ENCODE measurements at regions not wholly inside any gene's neighbourhood (a gene's known extent, or its start where the extent isn't known, plus 50 kb on each side); places are given as distances from the start of the nearest gene placed in this dataset.

GRCh38 chr9:28668158-28668557 is 1094.9 kb upstream of the C9orf72 start:
- H3K27me3 ChIP-seq, result no peaks in the 10 kb centered on the region
- 79 to 87% methylated on average over 2 of the region's 2 CpGs for whole genome bisulfite sequencing, 2 donors
- no peak for DNase-seq
- H3K27ac ChIP-seq, result no peak overlapping the region
- TF ChIP-seq POLR2A (IDR thresholded peaks at IDR 0.05), result no peak
- TF ChIP-seq CTCF (IDR thresholded peaks at IDR 0.05), result no peak
- H3K4me1 ChIP-seq, result no peaks in the 10 kb centered on the region
- H3K36me3 ChIP-seq (ENCODE audit: low read depth, missing control alignments), result no peaks in the 10 kb centered on the region
- no peak overlapping the region for H3K4me3 ChIP-seq
- H3K9me3 ChIP-seq, result no peaks in the 10 kb centered on the region
- intact Hi-C loops (cut with DNase I; ENCODE audit: low total_unique reads), result no loop called here

GRCh38 chr9:28671000-28671399 is 1097.7 kb upstream of the C9orf72 start:
- intact Hi-C loops (cut with DNase I; ENCODE audit: low total_unique reads), result no loop called here
- no peaks in the 10 kb centered on the region for H3K36me3 ChIP-seq (ENCODE audit: low read depth, missing control alignments)
- WGBS, 2 donors, result 65 to 72% methylated on average over 3 of the region's 3 CpGs
- no peak for DNase-seq
- H3K27me3 ChIP-seq, result no peaks in the 10 kb centered on the region
- TF ChIP-seq CTCF (IDR thresholded peaks at IDR 0.05) (no peak), POLR2A (IDR thresholded peaks at IDR 0.05) (no peak)
- no peaks in the 10 kb centered on the region for H3K4me1 ChIP-seq
- no peak overlapping the region for H3K4me3 ChIP-seq
- no peaks in the 10 kb centered on the region for H3K9me3 ChIP-seq
- no peak overlapping the region for H3K27ac ChIP-seq

- Histone ChIP-seq H3K4me3 (no peak overlapping the region), H3K9me3 (no peaks in the 10 kb centered on the region), H3K27me3 (no peaks in the 10 kb centered on the region), H3K4me1 (no peaks in the 10 kb centered on the region), H3K27ac (no peak overlapping the region), H3K36me3 (ENCODE audit: low read depth, missing control alignments) (no peaks in the 10 kb centered on the region)
- no peak for DNase-seq
- WGBS, 2 donors, result 91 to 97% methylated on average over 2 of the region's 2 CpGs
- intact Hi-C loops (cut with DNase I; ENCODE audit: low total_unique reads), result no loop called here
- no peak for TF ChIP-seq POLR2A (IDR thresholded peaks at IDR 0.05)
- TF ChIP-seq CTCF (IDR thresholded peaks at IDR 0.05), result no peak
Measured at GRCh38 chr9:28678097-28678496, 1104.8 kb upstream of the C9orf72 start.

GRCh38 chr9:28688172-28688571 is 1114.9 kb upstream of the C9orf72 start:
- intact Hi-C loops (cut with DNase I; ENCODE audit: low total_unique reads), result no loop called here
- no peak for DNase-seq
- 67 to 76% methylated on average over 1 of the region's 1 CpG for WGBS, 2 donors
- Histone ChIP-seq H3K4me1 (no peaks in the 10 kb centered on the region), H3K9me3 (no peaks in the 10 kb centered on the region), H3K36me3 (ENCODE audit: low read depth, missing control alignments) (no peaks in the 10 kb centered on the region), H3K4me3 (no peak overlapping the region), H3K27me3 (no peaks in the 10 kb centered on the region), H3K27ac (no peak overlapping the region)
- TF ChIP-seq CTCF (IDR thresholded peaks at IDR 0.05), result no peak
- no peak for TF ChIP-seq POLR2A (IDR thresholded peaks at IDR 0.05)

- no peaks in the 10 kb centered on the region for H3K4me1 ChIP-seq
- 90 to 92% methylated on average over 8 of the region's 8 CpGs for WGBS, 2 donors
- TF ChIP-seq POLR2A (IDR thresholded peaks at IDR 0.05) (no peak), CTCF (IDR thresholded peaks at IDR 0.05) (no peak)
- H3K36me3 ChIP-seq (ENCODE audit: low read depth, missing control alignments), result no peaks in the 10 kb centered on the region
- DNase-seq, result no peak
- no peaks in the 10 kb centered on the region for H3K9me3 ChIP-seq
- H3K4me3 ChIP-seq, result no peak overlapping the region
- intact Hi-C loops (cut with DNase I; ENCODE audit: low total_unique reads), result no loop called here
- H3K27ac ChIP-seq, result no peak overlapping the region
- no peaks in the 10 kb centered on the region for H3K27me3 ChIP-seq
Measured at GRCh38 chr9:28692012-28692411, 1118.7 kb upstream of the C9orf72 start.

Measured in testis (tissue), 2 donors.